ENCODE measurements at regions not wholly inside any gene's neighbourhood (a gene's known extent, or its start where the extent isn't known, plus 50 kb on each side); places are given as distances from the start of the nearest gene placed in this dataset.

- no peaks in the 10 kb centered on the region for H3K36me3 ChIP-seq (ENCODE audit: control insufficient read depth, insufficient read depth, low read length)
- no peak for TF ChIP-seq CTCF (IDR thresholded peaks at IDR 0.05; ENCODE audit: insufficient read depth, low read length, poor library complexity, severe bottlenecking)
- peaks cover 10% of the 10 kb centered on the region for H3K27me3 ChIP-seq (ENCODE audit: control insufficient read depth, insufficient read depth, low read length)
- no peak for DNase-seq (ENCODE audit: low read depth)
- no peak overlapping the region for H3K4me3 ChIP-seq (ENCODE audit: low read depth, low read length)
Measured at GRCh38 chr2:105180491-105180972, 61.0 kb upstream of the GPR45 start.

- TF ChIP-seq CTCF (IDR thresholded peaks at IDR 0.05; ENCODE audit: insufficient read depth, low read length, poor library complexity, severe bottlenecking): no peak
- DNase-seq (ENCODE audit: low read depth): no peak
- Histone ChIP-seq H3K36me3 (ENCODE audit: control insufficient read depth, insufficient read depth, low read length) (no peaks in the 10 kb centered on the region), H3K27me3 (ENCODE audit: control insufficient read depth, insufficient read depth, low read length) (peaks cover 10% of the 10 kb centered on the region), H3K4me3 (ENCODE audit: low read depth, low read length) (no peak overlapping the region)
Measured at GRCh38 chr2:105181282-105181681, 60.3 kb upstream of the GPR45 start.

- H3K4me3 ChIP-seq (ENCODE audit: low read depth, low read length): no peak overlapping the region
- TF ChIP-seq CTCF (IDR thresholded peaks at IDR 0.05; ENCODE audit: insufficient read depth, low read length, poor library complexity, severe bottlenecking): no peak
Measured at GRCh38 chr2:105183555-105184323, 57.8 kb upstream of the GPR45 start.

GRCh38 chr2:105184420-105184819 is 57.1 kb upstream of the GPR45 start:
- H3K36me3 ChIP-seq (ENCODE audit: control insufficient read depth, insufficient read depth, low read length): no peaks in the 10 kb centered on the region
- H3K4me3 ChIP-seq (ENCODE audit: low read depth, low read length): no peak overlapping the region
- TF ChIP-seq CTCF (IDR thresholded peaks at IDR 0.05; ENCODE audit: insufficient read depth, low read length, poor library complexity, severe bottlenecking): no peak
- DNase-seq (ENCODE audit: low read depth): no peak
- H3K27me3 ChIP-seq (ENCODE audit: control insufficient read depth, insufficient read depth, low read length): peaks cover 5% of the 10 kb centered on the region

More at GRCh38 chr2:105183555-105184323, 57.8 kb upstream of the GPR45 start:
- no peak for DNase-seq (ENCODE audit: low read depth)
- Histone ChIP-seq H3K36me3 (ENCODE audit: control insufficient read depth, insufficient read depth, low read length) (no peaks in the 10 kb centered on the region), H3K27me3 (ENCODE audit: control insufficient read depth, insufficient read depth, low read length) (peaks cover 5% of the 10 kb centered on the region)

GRCh38 chr2:105186967-105187498 is 54.5 kb upstream of the GPR45 start:
- Histone ChIP-seq H3K27me3 (ENCODE audit: control insufficient read depth, insufficient read depth, low read length) (no peaks in the 10 kb centered on the region), H3K36me3 (ENCODE audit: control insufficient read depth, insufficient read depth, low read length) (no peaks in the 10 kb centered on the region), H3K4me3 (ENCODE audit: low read depth, low read length) (no peak overlapping the region)
- no peak for DNase-seq (ENCODE audit: low read depth)
- TF ChIP-seq CTCF (IDR thresholded peaks at IDR 0.05; ENCODE audit: insufficient read depth, low read length, poor library complexity, severe bottlenecking): no peak
